Heart left ventricle (tissue), 13 donors: ENCODE measurements at regions not wholly inside any gene's neighbourhood (a gene's known extent, or its start where the extent isn't known, plus 50 kb on each side); places are given as distances from the start of the nearest gene placed in this dataset.

Experiments used
- POLR2A ChIP-seq, 2 donors: fragments of 450-650 bp; IDR thresholded peaks; one replicate each; pipeline ENCODE4 v1.6.1; 2017; ENCODE audit warnings: antibody characterized with exemption in 2 of 2, mild to moderate bottlenecking in 2 of 2, moderate library complexity in 2 of 2
- TF ChIP-seq, protein P1 (sequence below), 12 donors: fragments of 200-600 bp; sonication (generic) in 4 of 12; IDR thresholded peaks; one replicate each; pipeline versions ENCODE4 v1.5.0 to v1.8.0; 2018 to 2022; ENCODE audit warnings: antibody characterized with exemption in 12 of 12, mild to moderate bottlenecking in 5 of 12
- donor health status: ischemic (EF 13 %, LVEDD 7.1; RV severe dilation, severe dysfunction).
- donor health status: DM: no; HTN: yes; CAD: no.
- donor health status: DM: no; HTN: no; CAD: no.
- donor health status: ischemic (EF 25% LVEDD 6.9; RV normal size, moderate dysfunction).
- donor health status: ischemic (EF 25% LVEDD 5.7; RV mildly dilated, moderate dysfunction).
- donor health status: ischemic (EF 35%, LVEDD 5.7; RV mildly dilated, moderate dysfunction).
- donor health status: nonischemic (EF 11% LVEDD 7.7; RV severe dilation, severe dysfunction).
- donor health status: DM: yes; HTN: yes; CAD: no.
- donor health status: PGD.
- donor health status: ischemic (EF 29% LVEDD 5.4; RV normal size, mild dysfunction).
- donor health status: nonischemic (EF 23%, LVEDD 6.1; RV moderate dilation, normal function).

- TF ChIP-seq POLR2A (IDR thresholded peaks at IDR 0.05) = no peak
- TF ChIP-seq, protein P1, sequence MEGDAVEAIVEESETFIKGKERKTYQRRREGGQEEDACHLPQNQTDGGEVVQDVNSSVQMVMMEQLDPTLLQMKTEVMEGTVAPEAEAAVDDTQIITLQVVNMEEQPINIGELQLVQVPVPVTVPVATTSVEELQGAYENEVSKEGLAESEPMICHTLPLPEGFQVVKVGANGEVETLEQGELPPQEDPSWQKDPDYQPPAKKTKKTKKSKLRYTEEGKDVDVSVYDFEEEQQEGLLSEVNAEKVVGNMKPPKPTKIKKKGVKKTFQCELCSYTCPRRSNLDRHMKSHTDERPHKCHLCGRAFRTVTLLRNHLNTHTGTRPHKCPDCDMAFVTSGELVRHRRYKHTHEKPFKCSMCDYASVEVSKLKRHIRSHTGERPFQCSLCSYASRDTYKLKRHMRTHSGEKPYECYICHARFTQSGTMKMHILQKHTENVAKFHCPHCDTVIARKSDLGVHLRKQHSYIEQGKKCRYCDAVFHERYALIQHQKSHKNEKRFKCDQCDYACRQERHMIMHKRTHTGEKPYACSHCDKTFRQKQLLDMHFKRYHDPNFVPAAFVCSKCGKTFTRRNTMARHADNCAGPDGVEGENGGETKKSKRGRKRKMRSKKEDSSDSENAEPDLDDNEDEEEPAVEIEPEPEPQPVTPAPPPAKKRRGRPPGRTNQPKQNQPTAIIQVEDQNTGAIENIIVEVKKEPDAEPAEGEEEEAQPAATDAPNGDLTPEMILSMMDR (IDR thresholded peaks at IDR 0.05) = no peak
Observed at GRCh38 chr13:40070357-40070756, 414.9 kb downstream of the COG6 start.
